Endodermal cell (in vitro differentiated cells): ENCODE measurements at regions not wholly inside any gene's neighbourhood (a gene's known extent, or its start where the extent isn't known, plus 50 kb on each side); places are given as distances from the start of the nearest gene placed in this dataset.
A peak's percentile ranks its signal among the peaks of the same experiment; 100 is the strongest.

Experiments used
- DNase-seq: peaks from one replicate; pipeline ENCODE4 v3.0.0-alpha.2; 2017
- H3K27ac ChIP-seq: 2 replicates; pipeline ENCODE4 v1.5.1; 2013; ENCODE audit warnings: mild to moderate bottlenecking, low read depth, low read length, moderate library complexity
- H3K27me3 ChIP-seq: 2 replicates; pipeline ENCODE4 v1.6.1; 2013; ENCODE audit warnings: mild to moderate bottlenecking, low read length, moderate library complexity; ENCODE audit not compliant: insufficient read depth, control insufficient read depth, poor library complexity, severe bottlenecking
- H3K36me3 ChIP-seq: 2 replicates; pipeline ENCODE4 v1.7.0; 2013; ENCODE audit warnings: mild to moderate bottlenecking, low read length, moderate library complexity; ENCODE audit not compliant: control insufficient read depth, insufficient read depth
- H3K4me1 ChIP-seq: one replicate; pipeline ENCODE4 v1.7.0; 2013; ENCODE audit warnings: low read length; ENCODE audit not compliant: control insufficient read depth, insufficient read depth
- H3K4me3 ChIP-seq: 2 replicates; pipeline ENCODE4 v1.5.1; 2013; ENCODE audit warnings: mild to moderate bottlenecking, low read length, moderate library complexity
- H3K9ac ChIP-seq: 2 replicates; pipeline ENCODE4 v1.6.1; 2013; ENCODE audit warnings: mild to moderate bottlenecking, low read length, moderate library complexity; ENCODE audit not compliant: poor library complexity, severe bottlenecking; ENCODE audit errors: extremely low read depth
- H3K9me3 ChIP-seq: 2 replicates; pipeline ENCODE4 v1.6.1; 2013; ENCODE audit warnings: mild to moderate bottlenecking, low read length, moderate library complexity; ENCODE audit not compliant: control insufficient read depth
- H3K27ac Mint-ChIP-seq: 2 replicates; pipeline ENCODE4 v1.8.0; 2020; ENCODE audit warnings: mixed read lengths
- H3K27me3 Mint-ChIP-seq: 2 replicates; pipeline ENCODE4 v1.8.0; 2021; ENCODE audit warnings: mild to moderate bottlenecking, mixed read lengths; ENCODE audit not compliant: insufficient read depth
- H3K36me3 Mint-ChIP-seq: 2 replicates; pipeline ENCODE4 v1.8.0; 2020; ENCODE audit warnings: low read depth, mixed read lengths
- H3K4me1 Mint-ChIP-seq: 2 replicates; pipeline ENCODE4 v1.8.0; 2020; ENCODE audit warnings: mixed read lengths
- H3K4me3 Mint-ChIP-seq: 2 replicates; pipeline ENCODE4 v1.8.0; 2020; ENCODE audit warnings: mild to moderate bottlenecking, moderate library complexity, mixed read lengths
- H3K9me3 Mint-ChIP-seq: 2 replicates; pipeline ENCODE4 v1.8.0; 2020; ENCODE audit warnings: mild to moderate bottlenecking, mixed read lengths
- CTCF ChIP-seq: fragments of 200-600 bp; sonication (generic); conservative IDR thresholded peaks from 2 replicates; pipeline ENCODE4 v1.5.0; 2021; ENCODE audit warnings: antibody characterized with exemption, mild to moderate bottlenecking
- WGBS, 2 experiments: methylation state at CpG; one replicate each; pipeline versions ENCODE4 v1.1.5 to v1.1.7; 2013; ENCODE audit warnings: missing lambda C conversion rate in 2 of 2, mixed read lengths in 1 of 2; ENCODE audit not compliant: insufficient coverage in 1 of 2, insufficient read length in 1 of 2; 5-methylcytosine and 5-hydroxymethylcytosine counted together

DNA sequence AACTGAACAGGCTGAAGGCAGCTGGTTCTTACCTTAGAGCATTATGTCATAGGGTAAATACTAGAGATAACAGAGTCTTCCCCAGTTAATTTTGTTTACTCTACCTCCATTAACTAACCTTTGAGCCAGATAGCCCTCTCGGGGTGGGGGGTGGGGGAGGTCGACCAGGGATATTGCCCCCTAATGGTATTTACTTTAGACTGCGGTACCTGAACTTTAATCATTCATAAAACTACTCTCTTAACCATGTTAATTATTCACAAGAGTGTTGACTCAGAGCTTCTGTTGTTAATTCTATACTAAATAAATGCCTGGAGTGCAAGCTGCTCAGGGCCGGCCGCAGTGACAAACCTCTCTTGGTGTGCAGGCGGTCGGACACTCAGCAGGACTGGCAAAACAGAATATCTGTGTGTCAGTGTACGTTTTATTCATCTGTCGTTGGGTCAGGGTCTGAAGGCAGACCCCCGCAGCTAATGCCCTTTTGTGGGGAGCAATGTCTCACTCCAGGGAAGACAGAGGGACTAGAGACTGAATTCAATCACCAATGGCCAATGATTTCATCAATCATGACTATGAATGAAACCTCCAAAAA, 152.4 kb upstream of the COL21A1 start:
- no peaks in the 10 kb centered on the region for H3K36me3 ChIP-seq
- Mint-ChIP-seq H3K4me1 (peaks cover 27% of the 10 kb centered on the region), H3K4me3 (no peak overlapping the region), H3K36me3 (no peaks in the 10 kb centered on the region), H3K27ac (peak overlapping the region; percentile 93), H3K27me3 (no peaks in the 10 kb centered on the region), H3K9me3 (peaks cover 20% of the 10 kb centered on the region)
- peaks cover 8% of the 10 kb centered on the region for H3K9me3 ChIP-seq
- H3K27me3 ChIP-seq, result no peaks in the 10 kb centered on the region
- no peaks in the 10 kb centered on the region for H3K4me1 ChIP-seq
- 78 to 90% methylated on average over 2 to 10 of the region's 10 CpGs for WGBS, 2 experiments
- no peak overlapping the region for H3K27ac ChIP-seq
- no peak overlapping the region for H3K4me3 ChIP-seq
- no peak for TF ChIP-seq CTCF
- H3K9ac ChIP-seq, result no peak overlapping the region
- DNase-seq, result no peak

DNA sequence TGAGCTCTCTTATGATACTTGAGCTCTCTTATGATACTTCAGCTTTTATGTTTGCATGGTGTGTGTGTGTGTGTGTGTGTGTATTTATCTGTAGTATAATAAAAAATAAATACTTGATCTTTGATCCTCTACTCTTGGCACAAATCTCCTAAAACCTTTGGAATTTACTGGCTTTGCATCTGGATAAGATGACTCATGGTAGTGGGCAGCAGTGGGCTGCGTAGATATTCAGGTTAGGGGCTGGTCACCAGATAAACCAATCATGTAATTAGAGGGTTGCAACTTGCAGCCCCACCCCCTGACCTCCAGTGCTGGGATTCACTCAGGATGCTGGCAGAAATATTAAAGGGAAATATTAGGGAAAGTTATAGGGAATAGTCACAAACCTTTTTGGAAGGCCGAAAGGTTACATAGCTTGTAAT, 151.9 kb upstream of the COL21A1 start:
- 60 to 75% methylated on average over 1 to 2 of the region's 2 CpGs for WGBS, 2 experiments
- H3K27ac ChIP-seq, result no peak overlapping the region

GRCh38 chr6:56396435-56396834, 149.1 kb upstream of the COL21A1 start:
- Histone ChIP-seq H3K9ac (no peak overlapping the region), H3K9me3 (peaks cover 4% of the 10 kb centered on the region), H3K36me3 (no peaks in the 10 kb centered on the region), H3K4me3 (no peak overlapping the region), H3K27ac (no peak overlapping the region), H3K4me1 (no peaks in the 10 kb centered on the region), H3K27me3 (no peaks in the 10 kb centered on the region)
- Mint-ChIP-seq H3K4me1 (peaks cover 34% of the 10 kb centered on the region), H3K27me3 (no peaks in the 10 kb centered on the region), H3K4me3 (no peak overlapping the region), H3K27ac (no peak overlapping the region), H3K9me3 (peaks cover 12% of the 10 kb centered on the region), H3K36me3 (no peaks in the 10 kb centered on the region)
- no peak for DNase-seq
- 93% methylated on average over 2 of the region's 2 CpGs; no CpG with 5 or more reads in 1 of the 2 experiments for WGBS, 2 experiments
- TF ChIP-seq CTCF, result no peak

More for the DNA sequence above, 151.9 kb upstream of the COL21A1 start:
- Histone ChIP-seq H3K27me3 (no peaks in the 10 kb centered on the region), H3K36me3 (no peaks in the 10 kb centered on the region), H3K4me3 (no peak overlapping the region), H3K9me3 (peaks cover 8% of the 10 kb centered on the region), H3K4me1 (no peaks in the 10 kb centered on the region), H3K9ac (no peak overlapping the region)
- Mint-ChIP-seq H3K27ac (peak overlapping the region; percentile 93), H3K27me3 (no peaks in the 10 kb centered on the region), H3K4me1 (peaks cover 27% of the 10 kb centered on the region), H3K9me3 (peaks cover 20% of the 10 kb centered on the region), H3K4me3 (no peak overlapping the region), H3K36me3 (no peaks in the 10 kb centered on the region)
- DNase-seq, result peak; percentile 56
- no peak for TF ChIP-seq CTCF
